H1 (cell line): ENCODE measurements at regions not wholly inside any gene's neighbourhood (a gene's known extent, or its start where the extent isn't known, plus 50 kb on each side); places are given as distances from the start of the nearest gene placed in this dataset.

Source experiments
- CTCF ChIA-PET: fragments of 300-600 bp; sonication (Branson Sonifier 250); formaldehyde crosslinking; loops from one replicate; lab custom pipeline; 2021; ENCODE audit not compliant: partially characterized antibody; lab: Charles Lee
- POLR2A ChIA-PET: fragments of 300-600 bp; sonication (Branson Sonifier 250); formaldehyde crosslinking; loops from one replicate; lab custom pipeline; 2021; ENCODE audit warnings: inconsistent platforms; ENCODE audit not compliant: partially characterized antibody; lab: Charles Lee
- DNase-seq, 2 experiments: peaks; one replicate each; pipeline versions ENCODE4 v3.0.0 to v3.0.0-alpha.2; 2010 to 2022; ENCODE audit warnings: low spot score in 2 of 2, low read depth in 1 of 2, mixed read lengths in 1 of 2
- FAIRE-seq: peaks from 2 replicates; lab custom pipeline; 2011; peaks lifted over from hg19 to GRCh38; lab: Jason Lieb, UNC
- H2AFZ ChIP-seq: 2 replicates; pipeline ENCODE4 v1.8.1; 2012; ENCODE audit warnings: low read length, inconsistent platforms
- H2AK5ac ChIP-seq: 2 replicates; pipeline ENCODE4 v1.6.1; 2013; ENCODE audit warnings: low read depth, low read length
- H2BK120ac ChIP-seq: replicated peaks from 2 replicates; pipeline ENCODE3; 2013; ENCODE audit warnings: low read depth, low read length, inconsistent platforms
- H2BK12ac ChIP-seq: 2 replicates; pipeline ENCODE4 v1.6.1; 2013; ENCODE audit warnings: low read depth, low read length
- H2BK15ac ChIP-seq: 2 replicates; pipeline ENCODE4 v1.6.1; 2013; ENCODE audit warnings: low read length
- H2BK20ac ChIP-seq: 2 replicates; pipeline ENCODE4 v1.6.1; 2013; ENCODE audit warnings: low read length
- H2BK5ac ChIP-seq: 2 replicates; pipeline ENCODE4 v1.6.1; 2013; ENCODE audit warnings: low read depth, low read length
- H3K14ac ChIP-seq: 2 replicates; pipeline ENCODE4 v1.6.1; 2013; ENCODE audit warnings: inconsistent platforms; ENCODE audit not compliant: insufficient read length
- H3K18ac ChIP-seq: 2 replicates; pipeline ENCODE4 v1.6.1; 2013; ENCODE audit warnings: low read length; ENCODE audit errors: extremely low read depth
- H3K23ac ChIP-seq: 2 replicates; pipeline ENCODE4 v1.6.1; 2013; ENCODE audit warnings: inconsistent platforms; ENCODE audit not compliant: insufficient read length
- H3K23me2 ChIP-seq: 2 replicates; pipeline ENCODE4 v1.6.1; 2013; ENCODE audit warnings: low read depth, low read length
- H3K27ac ChIP-seq: 2 replicates; pipeline ENCODE4 v1.6.1; 2011; ENCODE audit warnings: low read depth, low read length, inconsistent platforms
- H3K27me3 ChIP-seq, 4 experiments: replicated peaks in 1 of 4; 1 replicate in 1 of 4; 2 replicates in 3 of 4; pipeline versions ENCODE4 v1.6.1 to v1.8.1; 2011 to 2013; ENCODE audit warnings: low read length in 3 of 4, mild to moderate bottlenecking in 3 of 4, inconsistent platforms in 2 of 4, mixed read lengths in 2 of 4, moderate library complexity in 1 of 4; ENCODE audit not compliant: control insufficient read depth in 3 of 4, insufficient read depth in 3 of 4; ENCODE audit errors: extremely low read depth in 1 of 4
- H3K36me3 ChIP-seq, 4 experiments: 2 replicates each; pipeline versions ENCODE4 v1.6.1 to v1.8.1; 2011 to 2013; ENCODE audit warnings: mild to moderate bottlenecking in 4 of 4, low read length in 3 of 4, moderate library complexity in 2 of 4, control low read depth in 1 of 4, inconsistent platforms in 1 of 4; ENCODE audit not compliant: insufficient read depth in 4 of 4, control insufficient read depth in 2 of 4
- H3K4ac ChIP-seq: replicated peaks from 2 replicates; pipeline ENCODE3; 2013; ENCODE audit warnings: low read length, low read depth, mixed read lengths, inconsistent platforms; ENCODE audit not compliant: insufficient read length
- H3K4me1 ChIP-seq, 4 experiments: replicated peaks in 1 of 4; 1 replicate in 1 of 4; 2 replicates in 3 of 4; pipeline versions ENCODE4 v1.6.1 to v1.8.1; 2011 to 2013; ENCODE audit warnings: low read length in 3 of 4, inconsistent platforms in 2 of 4, mixed read lengths in 1 of 4; ENCODE audit not compliant: insufficient read depth in 4 of 4, control insufficient read depth in 3 of 4
- H3K4me2 ChIP-seq, 2 experiments: 2 replicates each; pipeline versions ENCODE4 v1.6.1 to v1.8.1; 2011 to 2013; ENCODE audit warnings: low read depth in 2 of 2, low read length in 2 of 2, control low read depth in 1 of 2, inconsistent platforms in 1 of 2, mild to moderate bottlenecking in 1 of 2; ENCODE audit not compliant: insufficient read depth in 1 of 2
- H3K4me3 ChIP-seq, 4 experiments: fragments of 200-600, 300-600 bp in 1 of 4; sonication (generic), shearing (Covaris generic), sonication (Bioruptor Twin) in 1 of 4; 2 replicates each; pipeline versions ENCODE4 v1.5.1 to v1.8.1; 2011 to 2016; ENCODE audit warnings: low read length in 4 of 4, low read depth in 3 of 4, control low read depth in 2 of 4, inconsistent platforms in 2 of 4, mild to moderate bottlenecking in 2 of 4, mixed read lengths in 1 of 4, moderate library complexity in 1 of 4; ENCODE audit not compliant: insufficient read depth in 2 of 4; ENCODE audit errors: extremely low read depth in 1 of 4
- H3K56ac ChIP-seq: replicated peaks from 2 replicates; pipeline ENCODE3; 2013; ENCODE audit warnings: low read depth, mild to moderate bottlenecking, mixed read lengths, low read length, inconsistent platforms; ENCODE audit not compliant: insufficient read length
- H3K79me1 ChIP-seq: 2 replicates; pipeline ENCODE4 v1.6.1; 2013; ENCODE audit warnings: low read depth, low read length, control low read depth
- H3K79me2 ChIP-seq, 2 experiments: 2 replicates each; pipeline versions ENCODE4 v1.6.1 to v1.8.1; 2012 to 2013; ENCODE audit warnings: low read length in 2 of 2, mild to moderate bottlenecking in 2 of 2, inconsistent platforms in 1 of 2; ENCODE audit not compliant: insufficient read depth in 2 of 2, control insufficient read depth in 1 of 2
- H3K9ac ChIP-seq, 4 experiments: replicated peaks in 1 of 4; 1 replicate in 1 of 4; 2 replicates in 3 of 4; pipeline versions ENCODE4 v1.6.1 to v1.8.1; 2011 to 2013; ENCODE audit warnings: low read depth in 3 of 4, low read length in 3 of 4, control low read depth in 2 of 4, mild to moderate bottlenecking in 2 of 4, moderate library complexity in 2 of 4, inconsistent platforms in 1 of 4; ENCODE audit errors: extremely low read depth in 1 of 4
- H3K9me3 ChIP-seq, 2 experiments: 2 replicates each; pipeline versions ENCODE4 v1.6.1 to v1.8.1; 2012 to 2013; ENCODE audit warnings: mild to moderate bottlenecking in 2 of 2, moderate library complexity in 2 of 2, control low read depth in 1 of 2, inconsistent platforms in 1 of 2, low read depth in 1 of 2, low read length in 1 of 2, mixed read lengths in 1 of 2; ENCODE audit not compliant: insufficient read depth in 2 of 2
- H4K20me1 ChIP-seq, 2 experiments: replicated peaks in 1 of 2; 2 replicates each; pipeline versions ENCODE3 to v1.8.1; 2011 to 2013; ENCODE audit warnings: inconsistent platforms in 2 of 2, low read length in 2 of 2, mild to moderate bottlenecking in 1 of 2; ENCODE audit not compliant: insufficient read depth in 2 of 2, control insufficient read depth in 1 of 2
- H4K5ac ChIP-seq: 2 replicates; pipeline ENCODE4 v1.6.1; 2013; ENCODE audit warnings: low read length, low read depth, mixed read lengths, inconsistent platforms; ENCODE audit not compliant: insufficient read length
- H4K8ac ChIP-seq: 2 replicates; pipeline ENCODE4 v1.8.0; 2013; ENCODE audit warnings: mild to moderate bottlenecking, moderate library complexity, low read length, inconsistent platforms; ENCODE audit not compliant: insufficient read depth; ENCODE audit errors: extremely low read depth
- H4K91ac ChIP-seq: replicated peaks from 2 replicates; pipeline ENCODE3; 2013; ENCODE audit warnings: low read length, mixed read lengths, inconsistent platforms; ENCODE audit not compliant: insufficient read length
- CREB1 ChIP-seq: IDR thresholded peaks from 2 replicates; pipeline ENCODE4 v1.6.1; 2012; ENCODE audit warnings: inconsistent platforms
- EP300 ChIP-seq, 2 experiments: IDR thresholded peaks; 1 replicate in 1 of 2; 2 replicates in 1 of 2; pipeline ENCODE4 v1.6.1; 2011 to 2012; ENCODE audit warnings: low read depth in 2 of 2, low read length in 2 of 2, mild to moderate bottlenecking in 2 of 2, borderline replicate concordance in 1 of 2, inconsistent platforms in 1 of 2, moderate library complexity in 1 of 2
- NANOG ChIP-seq: IDR thresholded peaks from 2 replicates; pipeline ENCODE4 v1.6.1; 2011; ENCODE audit warnings: low read length, low read depth, mild to moderate bottlenecking, inconsistent platforms; ENCODE audit not compliant: insufficient read depth, poor library complexity, severe bottlenecking
- POLR2AphosphoS5 ChIP-seq: IDR thresholded peaks from 2 replicates; pipeline ENCODE4 v1.6.1; 2011; ENCODE audit warnings: low read depth, low read length
- SIN3A ChIP-seq, 2 experiments: IDR thresholded peaks in 1 of 2; conservative IDR thresholded peaks in 1 of 2; 2 replicates each; pipeline ENCODE4 v1.6.1; 2011 to 2012; ENCODE audit warnings: low read length in 2 of 2, improper control_type of control experiment in 1 of 2, low read depth in 1 of 2, mild to moderate bottlenecking in 1 of 2
- SIX5 ChIP-seq: IDR thresholded peaks from 2 replicates; pipeline ENCODE4 v1.6.1; 2011; ENCODE audit warnings: mild to moderate bottlenecking, low read depth, low read length
- SP4 ChIP-seq: IDR thresholded peaks from 2 replicates; pipeline ENCODE4 v1.6.1; 2012; ENCODE audit warnings: low read length, inconsistent platforms
- TCF12 ChIP-seq: IDR thresholded peaks from 2 replicates; pipeline ENCODE4 v1.6.1; 2011; ENCODE audit warnings: low read depth, mild to moderate bottlenecking, low read length
- TEAD4 ChIP-seq: IDR thresholded peaks from 2 replicates; pipeline ENCODE4 v1.6.1; 2012; ENCODE audit warnings: low read depth, low read length, inconsistent platforms, mixed read lengths
- WGBS, 2 experiments: shearing (Covaris generic) in 1 of 2; methylation state at CpG; one replicate each; pipeline versions ENCODE4 v1.1.6 to v1.1.7; 2013 to 2015; ENCODE audit warnings: low lambda C conversion rate in 2 of 2, mixed read lengths in 2 of 2, inconsistent platforms in 1 of 2, low coverage in 1 of 2, missing lambda C conversion rate in 1 of 2; ENCODE audit not compliant: insufficient replicate concordance in 2 of 2, insufficient coverage in 1 of 2, insufficient read length in 1 of 2; ENCODE audit errors: extremely low coverage in 1 of 2, missing lambda C conversion rate in 1 of 2; 5-methylcytosine and 5-hydroxymethylcytosine counted together
- TF ChIP-seq, protein P1 (sequence below), 3 experiments: IDR thresholded peaks; 1 replicate in 2 of 3; 2 replicates in 1 of 3; pipeline versions ENCODE4 v1.5.1 to v1.6.1; 2011; ENCODE audit warnings: low read length in 3 of 3, mild to moderate bottlenecking in 3 of 3, inconsistent platforms in 2 of 3, low read depth in 1 of 3, moderate library complexity in 1 of 3; ENCODE audit not compliant: insufficient read depth in 1 of 3; ENCODE audit errors: control extremely low read depth in 1 of 3

DNA sequence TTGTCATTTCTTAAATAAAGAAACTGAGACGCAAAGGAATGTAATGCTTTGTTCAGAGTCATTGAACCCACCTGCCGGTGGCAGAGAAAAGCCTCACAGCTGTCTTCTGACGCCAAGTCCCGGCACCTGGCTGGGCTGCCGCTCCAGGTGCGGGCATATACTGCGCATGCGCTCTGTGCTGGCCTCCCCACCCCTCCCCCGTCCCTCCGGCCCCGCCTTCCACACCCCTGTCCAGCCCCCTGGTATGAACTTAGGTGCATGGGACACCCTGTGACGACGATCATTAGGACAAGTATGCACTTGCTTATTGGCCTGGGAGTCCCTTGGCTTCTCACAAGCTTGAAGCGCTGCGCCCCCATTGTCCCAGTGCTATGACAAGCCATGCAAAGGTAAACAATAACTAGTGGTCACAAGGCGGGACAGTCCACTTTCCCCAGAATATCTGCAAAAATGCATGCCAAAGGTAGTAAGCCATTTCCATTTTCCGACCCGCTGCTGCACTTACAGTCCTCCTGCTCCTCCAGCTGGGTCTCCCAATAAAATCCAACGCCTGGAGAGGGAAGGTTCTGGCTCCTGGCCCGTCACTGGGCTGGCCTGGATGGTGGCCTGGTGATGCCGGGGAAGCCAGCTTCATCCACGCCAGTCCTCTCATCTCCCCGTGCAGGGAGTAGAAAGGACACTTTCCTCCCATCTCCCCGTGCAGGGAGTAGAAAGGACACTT, 100.4 kb downstream of the PSMG1 start:
- WGBS, 2 experiments, result 64% methylated on average over 16 of the region's 24 CpGs; no CpG with 5 or more reads in 1 of the 2 experiments
- Histone ChIP-seq H3K23me2 (no peaks in the 10 kb centered on the region), H4K5ac (no peak overlapping the region), H3K23ac (no peak overlapping the region), H3K4me3 (no peak overlapping the region), H3K4me1 (peaks cover 0 to 6% (median 4%) of the 10 kb centered on the region in 4 experiments; a peak in 6 of 7 replicates), H3K18ac (no peak overlapping the region; the same call in 1 of the 2 replicates), H3K4me2 (peak overlapping the region; percentile 2 to 18; a peak in 3 of 4 replicates), H3K79me1 (no peaks in the 10 kb centered on the region), H4K8ac (no peak overlapping the region), H2BK20ac (no peak overlapping the region), H2AFZ (no peak overlapping the region), H2AK5ac (no peak overlapping the region), H2BK120ac (no peak overlapping the region), H3K36me3 (no peaks in the 10 kb centered on the region), H3K56ac (no peak overlapping the region), H3K9me3 (no peaks in the 10 kb centered on the region), H3K79me2 (no peaks in the 10 kb centered on the region), H2BK15ac (no peak overlapping the region), H4K20me1 (no peaks in the 10 kb centered on the region), H3K14ac (no peak overlapping the region), H3K9ac (no peak overlapping the region), H3K27me3 (no peaks in the 10 kb centered on the region; a peak in 2 of 7 replicates), H3K4ac (no peak overlapping the region), H2BK12ac (no peak overlapping the region), H4K91ac (no peak overlapping the region), H3K27ac (no peak overlapping the region; the same call in 1 of the 2 replicates), H2BK5ac (no peak overlapping the region; the same call in 1 of the 2 replicates)
- CTCF ChIA-PET, result interaction anchor here (0.9 to 2.5 kb wide), 8 partner anchors 9 to 73 kb away, joined by 3 to 9 read pairs (median 5); no protein-coding TSS in a partner anchor
- DNase-seq (no peak), FAIRE-seq (no peak)
- POLR2A ChIA-PET, result interaction anchor here (0.8 kb wide), 1 partner anchor 45 kb away, joined by 3 read pairs; no protein-coding TSS in a partner anchor
- TF ChIP-seq TEAD4, result peak; percentile 12; the same call in 1 of the 2 replicates
- TF ChIP-seq NANOG, result no peak
- TF ChIP-seq, protein P1, sequence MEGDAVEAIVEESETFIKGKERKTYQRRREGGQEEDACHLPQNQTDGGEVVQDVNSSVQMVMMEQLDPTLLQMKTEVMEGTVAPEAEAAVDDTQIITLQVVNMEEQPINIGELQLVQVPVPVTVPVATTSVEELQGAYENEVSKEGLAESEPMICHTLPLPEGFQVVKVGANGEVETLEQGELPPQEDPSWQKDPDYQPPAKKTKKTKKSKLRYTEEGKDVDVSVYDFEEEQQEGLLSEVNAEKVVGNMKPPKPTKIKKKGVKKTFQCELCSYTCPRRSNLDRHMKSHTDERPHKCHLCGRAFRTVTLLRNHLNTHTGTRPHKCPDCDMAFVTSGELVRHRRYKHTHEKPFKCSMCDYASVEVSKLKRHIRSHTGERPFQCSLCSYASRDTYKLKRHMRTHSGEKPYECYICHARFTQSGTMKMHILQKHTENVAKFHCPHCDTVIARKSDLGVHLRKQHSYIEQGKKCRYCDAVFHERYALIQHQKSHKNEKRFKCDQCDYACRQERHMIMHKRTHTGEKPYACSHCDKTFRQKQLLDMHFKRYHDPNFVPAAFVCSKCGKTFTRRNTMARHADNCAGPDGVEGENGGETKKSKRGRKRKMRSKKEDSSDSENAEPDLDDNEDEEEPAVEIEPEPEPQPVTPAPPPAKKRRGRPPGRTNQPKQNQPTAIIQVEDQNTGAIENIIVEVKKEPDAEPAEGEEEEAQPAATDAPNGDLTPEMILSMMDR (IDR thresholded peaks at IDR 0.05; ENCODE audit: control extremely low read depth in 1 of 3, insufficient read depth in 1 of 3, low read depth in 1 of 3, low read length in 3 of 3), result peak in 2 of 3 experiments; percentile 6 to 13; a peak in 2 of 4 replicates
- TF ChIP-seq POLR2AphosphoS5, result no peak
- TF ChIP-seq SP4, result no peak
- peak; percentile 97 for TF ChIP-seq TCF12
- no peak for TF ChIP-seq SIX5
- TF ChIP-seq CREB1, result no peak
- TF ChIP-seq SIN3A (conservative IDR thresholded peaks at IDR 0.05 in 1 of 2, IDR thresholded peaks at IDR 0.05 in 1 of 2; ENCODE audit: low read depth in 1 of 2, low read length in 2 of 2), result no peak
- TF ChIP-seq EP300 (IDR thresholded peaks at IDR 0.05; ENCODE audit: borderline replicate concordance in 1 of 2, low read depth in 2 of 2, low read length in 2 of 2), result peak in 1 of 2 experiments; percentile 67; a peak in 1 of 3 replicates
